BLaER1 treated with 17β-estradiol and CSF1 and Interleukin-3, amounts not matched to agents 10 nM and 100 nM (cell line): ENCODE measurements at regions not wholly inside any gene's neighbourhood (a gene's known extent, or its start where the extent isn't known, plus 50 kb on each side); places are given as distances from the start of the nearest gene placed in this dataset.
"Not testable (repeated sequence)": the region's sequence is repeated elsewhere in the genome, so short reads cannot be mapped to it uniquely, and the experiment has no call there.

Source experiments
- H3K27ac ChIP-seq, 11 experiments: shearing (Covaris generic); formaldehyde crosslinking; 2 replicates each; pipeline ENCODE4 v1.8.1; 2022
- H3K27me3 ChIP-seq, 11 experiments: shearing (Covaris generic); formaldehyde crosslinking; 2 replicates each; pipeline ENCODE4 v1.8.1; 2022
- H3K36me3 ChIP-seq, 11 experiments: shearing (Covaris generic); formaldehyde crosslinking; 2 replicates each; pipeline ENCODE4 v1.8.1; 2022
- H3K4me1 ChIP-seq, 10 experiments: shearing (Covaris generic); formaldehyde crosslinking; 2 replicates each; pipeline ENCODE4 v1.8.1; 2022
- H3K4me2 ChIP-seq, 11 experiments: shearing (Covaris generic); formaldehyde crosslinking; 2 replicates each; pipeline ENCODE4 v1.8.1; 2022
- H3K4me3 ChIP-seq, 10 experiments: shearing (Covaris generic); formaldehyde crosslinking; 2 replicates each; pipeline ENCODE4 v1.8.1; 2022
- H3K9ac ChIP-seq, 11 experiments: shearing (Covaris generic); formaldehyde crosslinking; 2 replicates each; pipeline ENCODE4 v1.8.1; 2022
- H3K9me3 ChIP-seq, 11 experiments: shearing (Covaris generic); formaldehyde crosslinking; replicated peaks in 1 of 11; 2 replicates each; pipeline ENCODE4 v1.8.1; 2022
- H4K20me1 ChIP-seq, 11 experiments: shearing (Covaris generic); formaldehyde crosslinking; 2 replicates each; pipeline ENCODE4 v1.8.1; 2022
- Cebpa-rat ChIP-seq, 11 experiments: shearing (Covaris generic); IDR thresholded peaks; 2 replicates each; pipeline ENCODE4 v1.8.1; 2022

- no peak overlapping the region for H3K9ac ChIP-seq
- no peak for TF ChIP-seq Cebpa-rat (IDR thresholded peaks at IDR 0.05)
- no peak overlapping the region for H3K27ac ChIP-seq
- peaks cover 0 to 20% (median 2%) of the 10 kb centered on the region in 10 experiments; a peak in 7 of 20 replicates for H3K4me1 ChIP-seq
- peak overlapping the region in 4 of 11 experiments; percentile 15 to 47 (median 40); a peak in 7 of 22 replicates for H3K4me2 ChIP-seq
- no peaks in the 10 kb centered on the region for H3K27me3 ChIP-seq
- H3K36me3 ChIP-seq, result no peaks in the 10 kb centered on the region
- no peak overlapping the region for H3K4me3 ChIP-seq
- H4K20me1 ChIP-seq, result no peaks in the 10 kb centered on the region
- H3K9me3 ChIP-seq, result no peaks in the 10 kb centered on the region
These were observed 233.5 kb upstream of the RBBP8 start for GRCh38 chr18:22699629-22700028.

DNA sequence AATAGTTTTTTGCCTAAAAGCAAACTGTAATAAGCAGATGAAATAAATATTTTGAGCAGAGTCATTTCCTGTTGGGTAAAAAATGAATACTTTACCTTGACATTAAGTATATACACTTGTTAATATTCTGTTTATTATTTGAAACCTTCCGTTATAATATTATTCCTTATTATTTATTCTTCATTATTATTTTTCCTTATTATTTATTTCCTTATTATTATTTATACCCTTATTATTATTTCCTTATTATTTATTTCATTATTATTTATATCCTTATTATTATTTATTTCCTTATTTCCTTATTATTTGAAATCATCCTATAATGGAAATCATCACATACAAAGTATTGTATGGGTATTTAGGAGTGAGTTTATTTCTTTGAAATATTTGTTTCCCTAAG is 232.2 kb upstream of the RBBP8 start:
- Histone ChIP-seq H3K27ac (no peak overlapping the region), H3K4me1 (peaks cover 0 to 25% (median 5%) of the 10 kb centered on the region in 10 experiments; a peak in 8 of 20 replicates), H4K20me1 (no peaks in the 10 kb centered on the region), H3K36me3 (no peaks in the 10 kb centered on the region), H3K4me2 (no peak overlapping the region), H3K27me3 (no peaks in the 10 kb centered on the region), H3K9me3 (no peaks in the 10 kb centered on the region), H3K4me3 (no peak overlapping the region), H3K9ac (no peak overlapping the region)
- no peak for TF ChIP-seq Cebpa-rat (IDR thresholded peaks at IDR 0.05)

DNA sequence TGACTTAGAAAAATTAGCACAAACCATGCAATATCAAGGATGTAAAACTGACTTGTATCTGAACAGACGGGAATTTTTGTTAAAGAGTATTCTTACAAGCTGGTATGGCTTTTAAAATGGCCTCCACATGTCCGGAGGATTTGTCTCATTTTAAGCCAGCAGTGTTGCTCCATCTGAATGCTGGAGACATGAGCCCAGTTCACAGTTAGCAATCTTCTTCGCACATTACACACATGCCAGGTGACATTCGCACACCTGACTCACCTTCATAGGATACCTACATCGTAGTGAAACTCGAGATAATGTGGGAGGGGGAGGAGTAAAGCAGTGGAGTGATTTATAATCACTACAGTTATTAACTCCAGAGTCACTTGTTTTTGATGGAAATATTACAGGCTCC is 231.8 kb upstream of the RBBP8 start:
- TF ChIP-seq Cebpa-rat (IDR thresholded peaks at IDR 0.05), result no peak
- Histone ChIP-seq H3K36me3 (no peaks in the 10 kb centered on the region), H3K27ac (no peak overlapping the region), H3K9ac (no peak overlapping the region), H3K4me1 (peaks cover 0 to 25% (median 5%) of the 10 kb centered on the region in 10 experiments; a peak in 8 of 20 replicates), H3K27me3 (no peaks in the 10 kb centered on the region), H3K4me2 (no peak overlapping the region), H3K9me3 (no peaks in the 10 kb centered on the region), H3K4me3 (no peak overlapping the region), H4K20me1 (no peaks in the 10 kb centered on the region)

DNA sequence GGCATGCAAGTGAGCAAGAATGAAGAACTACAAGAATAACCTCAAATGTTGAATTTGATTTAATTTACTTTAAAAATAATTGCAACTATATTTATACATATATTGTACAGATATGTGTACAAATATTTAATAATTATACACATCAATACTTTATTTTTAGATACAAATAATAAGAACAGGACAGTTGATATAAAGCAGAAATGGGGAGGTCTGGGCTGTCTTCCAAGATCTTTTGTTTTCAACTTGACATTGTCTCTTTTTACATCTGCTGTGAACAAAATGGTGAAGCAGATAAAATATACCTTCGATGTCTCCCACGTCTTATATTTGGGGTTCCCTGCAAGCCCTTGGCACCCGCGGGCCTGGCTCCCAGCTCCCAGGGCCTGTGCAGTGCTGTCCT is 231.3 kb upstream of the RBBP8 start:
- no peaks in the 10 kb centered on the region for H3K9me3 ChIP-seq
- H3K4me2 ChIP-seq, result no peak overlapping the region
- H3K4me3 ChIP-seq, result no peak overlapping the region
- H3K27me3 ChIP-seq, result no peaks in the 10 kb centered on the region
- peaks cover 0 to 25% (median 5%) of the 10 kb centered on the region in 10 experiments; a peak in 8 of 20 replicates for H3K4me1 ChIP-seq
- no peak for TF ChIP-seq Cebpa-rat (IDR thresholded peaks at IDR 0.05)
- H4K20me1 ChIP-seq, result no peaks in the 10 kb centered on the region
- H3K27ac ChIP-seq, result no peak overlapping the region
- H3K36me3 ChIP-seq, result no peaks in the 10 kb centered on the region
- no peak overlapping the region for H3K9ac ChIP-seq

GRCh38 chr18:22702806-22703205 is 230.3 kb upstream of the RBBP8 start:
- Histone ChIP-seq H3K27ac (no peak overlapping the region), H3K9me3 (no peaks in the 10 kb centered on the region), H3K4me3 (no peak overlapping the region), H3K4me1 (peaks cover 0 to 25% (median 5%) of the 10 kb centered on the region in 10 experiments; a peak in 8 of 20 replicates), H3K27me3 (no peaks in the 10 kb centered on the region), H3K9ac (no peak overlapping the region), H3K36me3 (no peaks in the 10 kb centered on the region), H4K20me1 (no peaks in the 10 kb centered on the region), H3K4me2 (no peak overlapping the region)
- no peak for TF ChIP-seq Cebpa-rat (IDR thresholded peaks at IDR 0.05)

DNA sequence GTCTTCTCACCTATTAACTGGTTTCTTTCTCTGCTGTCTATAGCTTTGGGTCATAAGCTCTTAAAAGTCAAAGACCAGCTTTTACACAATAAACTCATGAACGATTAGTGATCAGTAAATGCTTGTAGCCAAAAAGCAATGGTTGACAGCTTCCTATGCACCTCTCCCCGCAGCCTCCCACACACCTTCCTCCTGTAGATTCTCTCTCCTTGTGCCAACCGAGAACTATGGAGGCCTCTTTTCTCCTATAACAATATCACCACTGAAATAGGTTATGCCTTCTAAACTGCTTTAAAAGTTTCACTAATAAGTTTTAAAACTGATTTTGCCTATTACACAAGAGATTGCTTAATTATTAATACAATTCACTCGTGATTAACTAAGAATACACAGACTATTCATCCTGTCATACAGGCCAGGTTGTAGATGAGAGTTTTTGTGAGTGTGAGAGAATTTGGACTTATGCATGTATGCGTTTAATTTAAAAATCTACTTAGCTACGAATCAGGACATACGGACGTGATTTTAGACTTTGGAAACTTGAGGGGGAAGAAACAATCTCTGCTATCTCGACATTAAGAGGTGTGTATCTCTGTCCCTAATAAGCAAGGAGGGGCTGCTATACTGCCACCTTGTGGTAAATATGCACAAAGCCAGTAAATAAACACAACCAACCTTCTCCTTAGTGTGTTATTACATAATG is 229.1 kb upstream of the RBBP8 start:
- Histone ChIP-seq H3K4me1 (peaks cover 0 to 22% (median 5%) of the 10 kb centered on the region in 10 experiments; a peak in 8 of 20 replicates), H3K9me3 (no peaks in the 10 kb centered on the region), H3K9ac (no peak overlapping the region), H3K27me3 (no peaks in the 10 kb centered on the region), H4K20me1 (no peaks in the 10 kb centered on the region), H3K27ac (no peak overlapping the region), H3K36me3 (no peaks in the 10 kb centered on the region), H3K4me3 (no peak overlapping the region), H3K4me2 (no peak overlapping the region)
- no peak for TF ChIP-seq Cebpa-rat (IDR thresholded peaks at IDR 0.05)

GRCh38 chr18:22704586-22704918 is 228.6 kb upstream of the RBBP8 start:
- Histone ChIP-seq H4K20me1 (no peaks in the 10 kb centered on the region), H3K4me3 (no peak overlapping the region)
- no peak for TF ChIP-seq Cebpa-rat (IDR thresholded peaks at IDR 0.05)

DNA sequence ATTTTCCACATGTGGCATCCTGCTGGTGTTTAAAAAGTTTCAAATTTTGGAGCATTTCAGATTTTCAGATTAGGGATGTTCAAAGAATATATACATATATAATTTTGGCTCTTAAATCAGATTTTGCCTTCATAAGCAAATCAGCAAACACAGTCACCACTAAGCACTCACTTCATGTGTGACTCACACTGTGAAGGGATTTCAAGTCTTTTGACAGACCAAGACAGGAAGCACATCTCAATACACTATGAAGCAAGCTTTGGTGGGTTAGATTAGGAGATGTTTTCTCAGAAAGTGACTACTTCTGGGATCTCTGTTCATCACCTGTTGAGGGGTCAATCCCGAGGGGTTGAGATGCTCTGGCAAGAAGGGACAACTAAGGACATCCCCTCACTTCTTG is 227.8 kb upstream of the RBBP8 start:
- no peak for TF ChIP-seq Cebpa-rat (IDR thresholded peaks at IDR 0.05)
- no peaks in the 10 kb centered on the region for H3K27me3 ChIP-seq
- no peaks in the 10 kb centered on the region for H4K20me1 ChIP-seq
- no peak overlapping the region for H3K4me3 ChIP-seq
- no peaks in the 10 kb centered on the region for H3K36me3 ChIP-seq
- peak overlapping the region in 3 of 11 experiments; percentile 37 to 58 (median 43); a peak in 7 of 22 replicates for H3K4me2 ChIP-seq
- peaks cover 0 to 14% (median 2%) of the 10 kb centered on the region in 10 experiments; a peak in 8 of 20 replicates for H3K4me1 ChIP-seq
- peak overlapping the region in 1 of 11 experiments; percentile 5; a peak in 1 of 22 replicates for H3K9ac ChIP-seq
- H3K27ac ChIP-seq, result peak overlapping the region in 3 of 11 experiments; percentile 25 to 57 (median 54); a peak in 4 of 22 replicates
- no peaks in the 10 kb centered on the region for H3K9me3 ChIP-seq

More at GRCh38 chr18:22704586-22704918, 228.6 kb upstream of the RBBP8 start:
- Histone ChIP-seq H3K27me3 (no peaks in the 10 kb centered on the region), H3K9ac (no peak overlapping the region), H3K27ac (peak overlapping the region in 1 of 11 experiments; percentile 54; a peak in 1 of 22 replicates), H3K4me2 (no peak overlapping the region), H3K36me3 (no peaks in the 10 kb centered on the region), H3K9me3 (no peaks in the 10 kb centered on the region), H3K4me1 (peaks cover 0 to 17% (median 3%) of the 10 kb centered on the region in 10 experiments; a peak in 8 of 20 replicates)

DNA sequence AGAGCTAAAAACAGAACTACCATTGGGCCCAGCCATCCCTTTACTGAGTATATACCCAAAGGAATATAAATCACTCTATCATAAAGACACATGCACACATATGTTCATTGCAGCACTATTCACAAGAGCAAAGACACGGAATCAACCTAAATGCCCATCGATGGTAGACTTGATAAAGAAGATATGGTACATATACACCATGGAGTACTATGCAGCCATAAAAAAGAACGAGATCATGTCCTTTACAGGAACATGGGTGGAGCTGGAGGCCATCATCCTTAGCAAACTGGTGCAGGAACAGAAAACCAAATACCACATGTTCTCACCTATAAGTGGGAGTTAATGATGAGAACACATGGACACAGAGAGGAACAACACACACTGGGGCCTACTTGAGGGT is 227.1 kb upstream of the RBBP8 start:
- not testable (repeated sequence) for H3K9ac ChIP-seq, H3K9me3 ChIP-seq, H3K27me3 ChIP-seq, H4K20me1 ChIP-seq, H3K36me3 ChIP-seq, H3K4me3 ChIP-seq
- H3K4me1 ChIP-seq, result peaks cover 0 to 14% (median 2%) of the 10 kb centered on the region in 10 experiments; a peak in 8 of 20 replicates
- H3K4me2 ChIP-seq, result peak overlapping the region in 2 of 11 experiments; percentile 43 to 58; a peak in 3 of 22 replicates
- H3K27ac ChIP-seq, result peak overlapping the region in 2 of 11 experiments; percentile 54 to 57; a peak in 2 of 22 replicates
